NCI-H146 treated with DMSO at 0.1 percent for 48 hours (cell line): ENCODE measurements at regions not wholly inside any gene's neighbourhood (a gene's known extent, or its start where the extent isn't known, plus 50 kb on each side); places are given as distances from the start of the nearest gene placed in this dataset.

Experiments used
- DNase-seq: peaks from one replicate; lab custom pipeline; 2025; ENCODE audit not compliant: unreplicated experiment; lab: John Stamatoyannopoulos, UW

DNA sequence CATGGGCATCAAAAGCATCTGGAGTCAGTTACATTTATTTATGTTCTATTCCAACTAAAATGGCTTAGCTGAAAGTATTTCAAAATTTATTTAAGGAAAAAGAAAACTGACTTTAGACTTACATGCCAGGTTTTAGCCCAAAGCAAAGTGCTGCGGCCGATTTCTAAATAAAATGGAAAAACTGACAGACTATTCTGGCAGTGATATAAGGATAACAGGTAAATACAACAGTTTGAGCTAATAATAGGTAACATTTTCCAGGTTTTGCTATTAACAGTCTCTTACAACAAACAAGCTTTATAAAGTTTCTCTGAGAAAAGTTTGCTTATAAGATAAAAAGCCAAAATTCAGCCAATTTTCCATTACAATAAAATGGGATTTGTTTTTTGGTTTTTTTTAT lies 937.2 kb upstream of the FLRT2 start:
- DNase-seq: no peak

GRCh38 chr14:84610086-84610485 lies 919.9 kb upstream of the FLRT2 start:
- no peak for DNase-seq

- no peak for DNase-seq
These were observed 907.6 kb upstream of the FLRT2 start for GRCh38 chr14:84622357-84622756.

GRCh38 chr14:84643446-84643845 lies 886.5 kb upstream of the FLRT2 start:
- peak; percentile 81 for DNase-seq

DNA sequence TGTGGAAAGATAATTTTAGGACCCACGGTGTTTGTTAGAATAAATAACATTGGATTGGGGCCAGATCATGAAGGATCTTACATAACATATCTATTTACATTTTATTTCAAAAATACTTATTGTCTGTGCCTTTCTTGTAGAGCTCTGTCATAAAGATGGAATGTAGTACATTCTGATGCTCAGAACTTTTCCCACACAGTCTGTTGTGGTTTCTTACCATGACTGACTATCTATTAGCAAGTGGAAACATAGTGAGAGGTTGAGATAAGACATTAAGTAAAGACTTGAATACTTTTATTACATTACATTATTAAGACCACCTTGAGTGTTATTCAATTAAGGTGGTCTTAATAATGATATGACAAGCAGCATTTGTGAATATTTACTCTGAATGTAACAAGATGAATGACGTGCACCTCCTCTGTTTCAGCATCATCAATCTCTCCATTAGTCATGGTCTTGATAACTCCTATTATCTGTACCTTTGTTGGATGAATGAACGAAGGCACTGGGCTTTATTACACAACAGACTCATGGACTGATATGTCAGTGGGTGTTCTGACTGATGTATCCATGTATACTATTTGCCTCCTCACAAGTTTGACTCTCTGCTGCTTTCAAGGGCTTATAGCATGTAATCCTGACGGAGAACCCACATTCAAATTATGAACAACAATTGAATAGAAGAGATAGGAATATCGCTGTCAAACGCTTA lies 883.0 kb upstream of the FLRT2 start:
- no peak for DNase-seq

DNA sequence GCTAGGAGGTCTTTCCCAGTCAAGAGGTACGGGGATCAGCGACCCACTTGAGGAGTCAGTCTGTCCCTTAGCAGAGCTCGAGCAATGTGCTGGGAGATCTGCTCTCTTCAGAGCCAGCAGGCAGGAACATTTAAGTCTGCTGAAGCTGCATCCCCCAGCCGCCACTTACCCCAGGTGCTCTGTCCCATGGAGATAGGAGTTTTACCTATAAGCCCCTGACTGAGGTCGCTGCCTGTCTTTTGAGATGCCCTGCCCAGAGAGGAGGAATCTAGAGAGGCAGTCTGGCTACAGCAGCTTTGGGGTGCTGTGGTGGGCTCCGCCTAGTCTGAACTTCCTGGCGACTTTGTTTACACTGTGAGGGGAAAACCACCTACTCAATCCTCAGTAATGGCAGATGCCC lies 874.9 kb upstream of the FLRT2 start:
- no peak for DNase-seq

DNA sequence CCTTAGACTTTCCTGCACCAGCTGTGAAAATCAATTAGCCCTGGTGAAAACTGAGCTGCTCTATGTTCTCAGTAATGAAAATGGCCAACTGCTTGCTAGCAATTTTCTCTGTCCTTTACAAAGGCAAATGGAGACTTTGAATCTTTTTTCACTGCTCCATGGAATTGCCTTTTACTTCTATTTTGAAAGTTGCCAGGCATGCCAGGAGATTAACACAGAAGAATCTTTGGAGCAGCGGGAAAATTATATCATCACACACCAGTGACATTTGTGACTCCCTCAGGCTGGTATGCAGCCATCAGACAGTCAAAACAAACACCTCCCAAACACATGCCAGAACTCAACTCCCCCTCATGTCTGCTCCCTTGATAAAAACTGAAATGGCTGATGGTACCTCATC lies 872.0 kb upstream of the FLRT2 start:
- no peak for DNase-seq

GRCh38 chr14:84670796-84671195 lies 859.1 kb upstream of the FLRT2 start:
- no peak for DNase-seq

- DNase-seq: no peak
These were observed 858.2 kb upstream of the FLRT2 start for GRCh38 chr14:84671776-84672175.

DNA sequence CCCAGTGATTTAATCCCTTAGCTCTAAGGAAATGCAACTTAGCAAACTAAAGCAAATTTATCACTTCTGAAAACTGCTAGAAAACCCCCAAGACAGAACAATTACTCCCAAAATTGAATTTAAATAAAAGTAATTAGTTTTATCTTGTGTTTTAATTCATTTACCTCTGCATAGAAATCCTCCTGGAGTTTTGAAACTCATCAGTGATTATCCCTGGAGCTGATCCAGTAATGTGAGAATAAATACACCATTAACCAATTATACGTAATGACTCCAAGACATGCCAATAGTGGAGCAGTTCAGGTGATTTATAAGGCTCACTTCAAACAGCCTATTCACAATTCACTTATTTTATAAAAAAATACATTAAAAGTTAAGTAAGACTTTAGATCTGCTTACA lies 855.3 kb upstream of the FLRT2 start:
- peak; percentile 5 for DNase-seq

DNA sequence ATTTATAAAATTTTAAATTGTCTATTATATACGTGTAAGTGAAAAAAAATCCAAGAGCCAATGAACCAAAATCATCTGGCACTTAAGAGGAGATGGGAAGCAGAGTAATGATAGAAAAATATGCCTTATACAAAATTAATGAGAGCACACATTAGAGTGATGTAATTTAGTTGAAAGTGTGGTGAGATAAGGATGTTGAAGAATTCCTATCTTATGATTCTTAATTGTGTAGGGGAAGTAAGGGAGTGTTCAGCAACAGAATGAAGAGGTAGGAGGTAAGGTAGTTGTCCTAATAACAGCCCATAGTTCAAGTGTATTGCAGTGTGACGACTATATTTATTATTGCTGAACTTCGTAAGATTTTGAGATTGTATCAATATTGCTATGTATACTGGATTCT lies 843.4 kb upstream of the FLRT2 start:
- DNase-seq: no peak

DNA sequence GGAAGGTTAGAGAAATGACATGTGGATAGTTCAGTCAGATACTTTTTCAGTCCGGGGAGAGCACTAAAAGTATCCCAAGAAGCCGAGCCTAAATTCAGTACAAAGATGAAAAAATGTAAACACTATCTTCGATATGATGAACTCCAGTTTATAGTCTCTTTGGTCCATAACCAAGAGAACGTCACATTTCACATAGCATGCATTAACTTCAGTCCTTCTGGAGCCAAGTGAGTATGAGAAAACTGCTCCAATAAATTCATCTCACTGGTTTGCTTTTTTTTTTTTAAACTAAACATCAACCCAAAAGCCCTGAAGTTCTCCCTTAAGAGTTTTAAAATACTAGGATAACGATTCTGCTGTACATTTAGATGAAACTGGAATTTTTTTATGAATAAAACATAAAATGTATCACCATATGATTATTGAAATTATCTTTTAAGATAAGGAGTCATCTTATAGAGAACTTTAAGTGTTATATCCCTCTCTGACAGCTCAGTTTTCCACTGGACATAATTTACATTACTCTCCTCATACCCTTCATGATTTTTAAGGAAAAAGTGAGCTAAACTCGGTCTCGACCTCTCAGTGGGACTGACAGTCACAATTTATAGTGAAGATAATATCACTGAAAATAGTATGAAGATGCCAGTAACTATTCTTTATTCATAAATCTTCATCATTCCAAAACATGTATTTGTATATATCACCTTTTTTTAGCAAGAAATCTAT lies 841.5 kb upstream of the FLRT2 start:
- no peak for DNase-seq

GRCh38 chr14:84694161-84694560 lies 835.8 kb upstream of the FLRT2 start:
- no peak for DNase-seq

DNA sequence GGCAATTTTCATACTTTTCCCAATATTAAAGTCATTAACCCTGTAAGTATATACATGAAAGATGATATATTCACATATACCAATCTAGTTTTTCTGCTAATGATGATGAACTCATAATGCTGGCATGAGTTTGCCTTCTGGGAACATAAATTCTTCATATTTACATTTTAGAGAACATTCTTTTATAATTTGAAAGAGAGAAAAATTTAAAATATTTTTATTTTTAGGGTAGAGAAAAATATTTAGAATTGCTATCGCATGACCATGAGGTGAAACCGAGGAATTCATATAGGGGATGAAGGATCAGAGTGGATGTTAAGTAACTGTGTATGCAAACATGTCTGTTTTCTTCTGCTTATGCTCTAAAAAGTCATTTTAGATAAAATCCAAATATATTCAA lies 825.3 kb upstream of the FLRT2 start:
- no peak for DNase-seq

DNA sequence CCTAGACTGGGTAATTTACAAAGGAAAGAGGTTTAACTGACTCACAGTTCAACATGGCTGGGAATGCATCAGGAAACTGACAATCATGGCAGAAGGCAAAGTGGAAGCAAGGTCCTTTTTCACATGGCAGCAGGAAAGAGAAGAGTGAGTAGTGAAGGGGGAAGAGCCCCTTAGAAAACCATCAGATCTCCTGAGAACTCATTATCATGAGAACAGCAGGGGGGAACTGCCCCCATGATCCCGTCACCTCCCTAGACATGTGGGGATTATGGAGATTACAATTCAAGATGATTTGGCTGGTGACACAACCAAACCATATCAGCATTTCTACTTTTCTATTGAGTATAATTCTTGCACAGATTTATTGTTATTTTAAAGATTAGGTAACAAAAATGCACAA lies 822.1 kb upstream of the FLRT2 start:
- DNase-seq: no peak

DNA sequence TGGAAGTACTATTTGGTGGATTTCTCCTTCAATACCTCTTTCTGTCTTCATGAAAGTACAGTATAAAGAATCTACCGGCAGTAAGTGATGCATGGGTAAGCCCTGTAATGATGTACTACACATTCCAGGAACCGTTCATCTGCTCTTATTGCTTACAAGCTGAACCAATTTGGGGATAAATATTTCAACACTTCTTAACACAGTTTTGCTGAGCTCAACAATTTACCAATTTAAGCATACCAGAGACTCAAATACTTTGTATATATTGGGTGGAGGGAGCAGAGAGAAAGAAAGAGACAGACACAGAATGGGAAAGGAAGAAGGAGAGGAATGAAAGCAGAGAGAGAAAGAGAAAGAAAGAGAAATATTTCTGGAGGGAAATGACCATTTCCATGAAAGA lies 821.1 kb upstream of the FLRT2 start:
- DNase-seq: no peak

GRCh38 chr14:84726471-84726870 lies 803.5 kb upstream of the FLRT2 start:
- DNase-seq: no peak

DNA sequence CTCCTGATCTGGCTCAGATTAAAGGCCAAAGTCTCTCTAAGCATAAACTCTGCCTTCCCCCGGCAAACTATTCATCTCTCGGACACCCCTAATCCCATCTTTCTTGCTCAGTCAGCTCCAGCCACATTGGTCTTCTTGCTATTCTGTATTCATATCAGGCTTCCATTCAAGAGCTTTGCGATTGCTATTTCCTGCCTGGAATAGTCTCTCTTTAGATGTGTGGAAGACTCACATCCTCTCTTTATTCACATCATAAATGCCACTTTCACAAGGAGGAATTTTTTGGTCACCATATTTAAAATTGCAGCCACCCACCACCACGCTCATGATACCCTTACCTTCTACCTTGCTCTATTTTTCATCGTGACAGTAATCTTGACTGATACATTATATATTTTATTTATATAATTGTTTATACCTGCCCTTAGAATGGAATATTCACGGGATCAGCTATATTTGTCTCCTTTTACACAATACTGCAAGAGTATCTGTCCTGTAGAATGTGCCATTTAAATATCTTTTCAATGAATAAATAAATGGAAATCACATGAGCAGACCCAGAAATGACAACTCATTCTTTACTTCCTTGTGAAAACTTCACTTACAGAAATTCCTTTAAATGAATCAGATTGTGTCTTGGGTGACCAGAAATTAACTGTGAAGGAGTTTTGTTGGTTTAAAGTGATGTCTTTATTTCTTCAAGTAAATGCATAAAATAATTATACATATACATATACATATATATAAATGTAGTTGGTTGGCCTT lies 780.6 kb upstream of the FLRT2 start:
- no peak for DNase-seq

- no peak for DNase-seq
These were observed 779.7 kb upstream of the FLRT2 start for GRCh38 chr14:84750284-84750683.

DNA sequence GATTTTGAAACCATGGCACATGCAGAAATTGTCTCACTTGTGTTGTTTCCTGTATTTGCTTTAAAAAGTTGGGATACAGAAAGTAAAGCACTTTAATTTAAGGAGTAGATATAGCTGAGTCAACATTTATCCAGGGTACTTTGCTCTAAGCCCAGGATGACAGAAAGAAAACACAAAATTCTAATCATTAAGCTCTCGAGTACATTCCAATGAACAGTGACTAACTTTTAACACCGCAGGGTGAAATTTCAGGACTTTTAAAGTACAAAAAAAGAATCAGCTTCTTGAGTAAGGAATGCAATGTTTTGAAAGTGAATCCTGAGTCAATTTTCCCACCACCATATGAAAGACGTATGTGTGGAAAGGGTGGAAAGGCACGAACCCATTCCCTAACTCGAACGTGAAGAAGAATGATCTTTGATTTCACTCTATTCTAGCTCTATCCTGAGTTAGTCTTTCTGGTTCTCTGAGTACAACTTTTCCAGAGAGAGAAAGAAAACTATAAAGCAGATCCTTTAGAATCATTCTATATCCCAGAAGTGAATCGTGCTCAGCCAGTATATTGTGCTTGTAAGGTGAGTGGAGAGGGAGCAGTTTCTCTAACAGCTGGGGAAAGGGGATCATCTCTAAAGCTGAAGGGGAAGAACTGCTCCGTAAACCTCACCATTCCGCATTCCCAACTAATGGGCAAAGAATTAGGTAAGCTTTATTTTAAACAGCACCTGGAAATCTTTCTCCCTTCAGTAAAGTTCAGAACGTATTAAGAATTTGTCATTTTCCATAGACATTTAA lies 779.0 kb upstream of the FLRT2 start:
- no peak for DNase-seq

- no peak for DNase-seq
These were observed 778.2 kb upstream of the FLRT2 start for GRCh38 chr14:84751745-84752144.
